HCT116 (cell line): ENCODE measurements at regions not wholly inside any gene's neighbourhood (a gene's known extent, or its start where the extent isn't known, plus 50 kb on each side); places are given as distances from the start of the nearest gene placed in this dataset.

Source experiments
- ATAC-seq: fragments of 200-7000 bp; cut with Tn5 transposase; 2 replicates; pipeline ENCODE4 v1.9.1; 2020; ENCODE audit warnings: mild to moderate bottlenecking, moderate library complexity
- BruUV-seq: library from RNA; stranded (reverse); fragments of 400-500 nt; replicated peaks from 2 replicates; lab custom pipeline; 2021; lab: Mats Ljungman, UMichigan
- CTCF ChIA-PET: fragments of 300-600 bp; sonication (Branson Sonifier 250); formaldehyde crosslinking; loops from one replicate; lab custom pipeline; 2021; ENCODE audit warnings: antibody characterized with exemption; lab: Charles Lee
- POLR2A ChIA-PET: fragments of 300-600, 350-600 bp; sonication (Branson Sonifier 250); formaldehyde crosslinking; loops from one replicate; lab custom pipeline; 2021; ENCODE audit warnings: antibody characterized with exemption; lab: Charles Lee
- RAD21 ChIA-PET, 2 experiments: fragments of 300-600 bp; sonication (Branson Sonifier 250); formaldehyde crosslinking; loops; one replicate each; lab custom pipeline; 2023; ENCODE audit warnings: low total read pairs in 2 of 2; ENCODE audit not compliant: uncharacterized antibody in 2 of 2, unreplicated experiment in 2 of 2, low non-redundant PET in 1 of 2; lab: Charles Lee
- DNase-seq: peaks from one replicate; pipeline ENCODE4 v3.0.0-alpha.2; 2010; ENCODE audit warnings: low read depth, low spot score
- H2AFZ ChIP-seq: fragments of 200-600 bp; shearing (Covaris generic), sonication (generic); 2 replicates; pipeline ENCODE4 v1.6.1; 2017; ENCODE audit warnings: low read depth, mixed run types, mixed read lengths, antibody characterized with exemption, low read length; ENCODE audit not compliant: poor library complexity, severe bottlenecking
- H3K27ac ChIP-seq: 2 replicates; pipeline ENCODE4 v1.5.1; 2012; ENCODE audit warnings: low read depth, low read length
- H3K27me3 ChIP-seq: fragments of 200-600 bp; sonication (generic); 2 replicates; pipeline ENCODE4 v1.6.1; 2016; ENCODE audit warnings: mixed run types, low read length, mixed read lengths; ENCODE audit not compliant: insufficient read depth
- H3K36me3 ChIP-seq, 2 experiments: fragments of 200-500 bp in 1 of 2; fragments of 200-600 bp in 1 of 2; sonication (Bioruptor generic) in 1 of 2; sonication (generic) in 1 of 2; 2 replicates each; pipeline versions ENCODE4 v1.5.1 to v1.6.1; 2014 to 2016; ENCODE audit warnings: low read length in 2 of 2, inconsistent platforms in 1 of 2, mixed read lengths in 1 of 2, mixed run types in 1 of 2; ENCODE audit not compliant: insufficient read depth in 2 of 2, control insufficient read depth in 1 of 2
- H3K4me1 ChIP-seq, 2 experiments: fragments of 200-600 bp in 1 of 2; sonication (generic) in 1 of 2; 2 replicates each; pipeline versions ENCODE4 v1.5.1 to v1.6.1; 2012 to 2017; ENCODE audit warnings: low read length in 2 of 2, inconsistent platforms in 1 of 2, mild to moderate bottlenecking in 1 of 2, mixed read lengths in 1 of 2, mixed run types in 1 of 2, moderate library complexity in 1 of 2; ENCODE audit not compliant: insufficient read depth in 2 of 2, control insufficient read depth in 1 of 2
- H3K4me2 ChIP-seq: fragments of 200-600 bp; sonication (generic); 2 replicates; pipeline ENCODE4 v1.6.1; 2017; ENCODE audit warnings: mixed run types, low read length, mixed read lengths
- H3K4me3 ChIP-seq, 2 experiments: fragments of 200-600 bp in 1 of 2; sonication (generic) in 1 of 2; replicated peaks in 1 of 2; 2 replicates each; pipeline ENCODE4 v1.5.1; 2011 to 2016; ENCODE audit warnings: low read length in 2 of 2, control low read depth in 1 of 2, low read depth in 1 of 2, mild to moderate bottlenecking in 1 of 2, mixed read lengths in 1 of 2, mixed run types in 1 of 2
- H3K79me2 ChIP-seq: fragments of 200-600 bp; sonication (generic); 2 replicates; pipeline ENCODE4 v1.6.1; 2017; ENCODE audit warnings: mild to moderate bottlenecking, mixed run types, low read length, moderate library complexity, mixed read lengths; ENCODE audit not compliant: insufficient read depth
- H3K9ac ChIP-seq: fragments of 200-600 bp; sonication (generic); 2 replicates; pipeline ENCODE4 v1.6.1; 2016; ENCODE audit warnings: low read length, mixed read lengths
- H3K9me2 ChIP-seq: fragments of 200-600 bp; sonication (generic), shearing (Covaris generic); 2 replicates; pipeline ENCODE4 v1.6.1; 2017; ENCODE audit warnings: mixed run types, mild to moderate bottlenecking, moderate library complexity; ENCODE audit not compliant: insufficient read depth
- H3K9me3 ChIP-seq, 2 experiments: fragments of 200-500 bp in 1 of 2; fragments of 200-600 bp in 1 of 2; sonication (Bioruptor generic) in 1 of 2; sonication (generic) in 1 of 2; 2 replicates each; pipeline ENCODE4 v1.6.1; 2014 to 2017; ENCODE audit warnings: low read length in 2 of 2, mixed read lengths in 2 of 2, inconsistent platforms in 1 of 2, low read depth in 1 of 2, mild to moderate bottlenecking in 1 of 2, mixed run types in 1 of 2, moderate library complexity in 1 of 2; ENCODE audit not compliant: control insufficient read depth in 1 of 2, insufficient read depth in 1 of 2
- H4K20me1 ChIP-seq: fragments of 200-600 bp; sonication (generic), shearing (Covaris generic); 2 replicates; pipeline ENCODE4 v1.6.1; 2017; ENCODE audit warnings: mixed run types, mild to moderate bottlenecking, moderate library complexity; ENCODE audit not compliant: insufficient read depth
- CEBPB ChIP-seq: IDR thresholded peaks from 2 replicates; pipeline ENCODE4 v1.6.1; 2012; ENCODE audit warnings: low read depth
- EGR1 ChIP-seq: IDR thresholded peaks from 2 replicates; pipeline ENCODE4 v1.6.1; 2012; ENCODE audit warnings: low read depth
- EZH2 ChIP-seq: fragments of 200-600 bp; sonication (generic); IDR thresholded peaks from 2 replicates; pipeline ENCODE4 v1.6.1; 2017; ENCODE audit warnings: antibody characterized with exemption, mixed run types
- EZH2phosphoT487 ChIP-seq: fragments of 200-600 bp; IDR thresholded peaks from 2 replicates; pipeline ENCODE4 v1.6.1; 2018; ENCODE audit warnings: antibody characterized with exemption, borderline replicate concordance
- FOSL1 ChIP-seq: IDR thresholded peaks from 2 replicates; pipeline ENCODE4 v1.6.1; 2012; ENCODE audit warnings: low read depth
- MAX ChIP-seq: IDR thresholded peaks from 2 replicates; pipeline ENCODE4 v1.6.1; 2012
- SRF ChIP-seq: IDR thresholded peaks from 2 replicates; pipeline ENCODE4 v1.6.1; 2012; ENCODE audit warnings: low read depth
- YY1 ChIP-seq: IDR thresholded peaks from 2 replicates; pipeline ENCODE4 v1.6.1; 2011; ENCODE audit warnings: low read length, low read depth, moderate library complexity, mild to moderate bottlenecking; ENCODE audit not compliant: insufficient replicate concordance; ENCODE audit errors: extremely low read depth
- ZBTB33 ChIP-seq: IDR thresholded peaks from 2 replicates; pipeline ENCODE4 v1.6.1; 2011; ENCODE audit warnings: mild to moderate bottlenecking, low read length, moderate library complexity; ENCODE audit not compliant: insufficient replicate concordance; ENCODE audit errors: extremely low read depth
- intact Hi-C: fragments of 100-400 bp; cut with micrococcal nuclease; formaldehyde crosslinking; loops from 2 replicates; pipeline ENCODE4 v1.10.0; 2022
- TF ChIP-seq, protein P1 (sequence below): IDR thresholded peaks from 2 replicates; pipeline ENCODE4 v1.6.1; 2012

GRCh38 chr1:208835097-208835463 is 590.9 kb upstream of the PLXNA2 start:
- intact Hi-C loops, result no loop called here
- H3K27me3 ChIP-seq, result no peaks in the 10 kb centered on the region
- no peak for ATAC-seq

More at GRCh38 chr1:208835097-208835463, 590.9 kb upstream of the PLXNA2 start:
- Histone ChIP-seq H3K9ac (no peak overlapping the region), H3K9me2 (no peaks in the 10 kb centered on the region), H3K27ac (no peak overlapping the region), H3K4me3 (no peak overlapping the region), H3K4me1 (no peaks in the 10 kb centered on the region), H3K79me2 (no peaks in the 10 kb centered on the region), H3K36me3 (no peaks in the 10 kb centered on the region), H2AFZ (no peak overlapping the region), H4K20me1 (no peaks in the 10 kb centered on the region), H3K9me3 (no peaks in the 10 kb centered on the region; a peak in 1 of 4 replicates), H3K4me2 (no peak overlapping the region)
- POLR2A ChIA-PET, result no interaction called here
- DNase-seq, result no peak
- RAD21 ChIA-PET, result no interaction called here
- BruUV-seq, result no TSS peak
- CTCF ChIA-PET, result no interaction called here
- TF ChIP-seq, protein P1, sequence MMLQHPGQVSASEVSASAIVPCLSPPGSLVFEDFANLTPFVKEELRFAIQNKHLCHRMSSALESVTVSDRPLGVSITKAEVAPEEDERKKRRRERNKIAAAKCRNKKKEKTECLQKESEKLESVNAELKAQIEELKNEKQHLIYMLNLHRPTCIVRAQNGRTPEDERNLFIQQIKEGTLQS, result no peak
- TF ChIP-seq EGR1, result no peak
- TF ChIP-seq CEBPB, result no peak
- TF ChIP-seq EZH2phosphoT487, result no peak
- no peak for TF ChIP-seq ZBTB33
- no peak for TF ChIP-seq EZH2
- TF ChIP-seq SRF, result no peak
- no peak for TF ChIP-seq FOSL1
- no peak for TF ChIP-seq MAX
- no peak for TF ChIP-seq YY1
